Gastroesophageal sphincter (tissue), 4 donors: ENCODE measurements at regions not wholly inside any gene's neighbourhood (a gene's known extent, or its start where the extent isn't known, plus 50 kb on each side); places are given as distances from the start of the nearest gene placed in this dataset.

ENCODE experiments used
- ATAC-seq: fragments of 150-250 bp; one replicate; pipeline ENCODE4 v1.9.1; 2016; ENCODE audit warnings: mild to moderate bottlenecking, moderate library complexity
- H3K27ac ChIP-seq, 4 donors: fragments of 200-600 bp; sonication (generic) in 3 of 4; 1 replicate in 3 of 4; 2 replicates in 1 of 4; pipeline ENCODE4 v1.5.1; 2016 to 2019
- H3K27me3 ChIP-seq: fragments of 200-600 bp; sonication (generic); one replicate; pipeline ENCODE4 v1.5.1; 2019
- H3K36me3 ChIP-seq, 2 donors: fragments of 200-600 bp; sonication (generic); one replicate each; pipeline ENCODE4 v1.5.1; 2019; ENCODE audit warnings: control low read depth in 1 of 2
- H3K4me1 ChIP-seq, 3 donors: fragments of 200-600 bp; sonication (generic); 1 replicate in 2 of 3; 2 replicates in 1 of 3; pipeline ENCODE4 v1.5.1; 2016 to 2019; ENCODE audit warnings: control low read depth in 2 of 3
- H3K4me3 ChIP-seq, 2 donors: fragments of 200-600 bp; sonication (generic); one replicate each; pipeline ENCODE4 v1.5.1; 2019; ENCODE audit warnings: mild to moderate bottlenecking in 1 of 2, moderate library complexity in 1 of 2
- H3K9me3 ChIP-seq, 3 donors: fragments of 200-600 bp; sonication (generic); one replicate each; pipeline ENCODE4 v1.5.1; 2017 to 2019; ENCODE audit warnings: control low read depth in 2 of 3
- CTCF ChIP-seq, 4 experiments: fragments of 200-600 bp in 2 of 4; fragments of 450-650 bp in 2 of 4; sonication (generic) in 1 of 4; IDR thresholded peaks; one replicate each; pipeline ENCODE4 v1.5.1; 2017 to 2019; ENCODE audit warnings: antibody characterized with exemption in 4 of 4, mild to moderate bottlenecking in 2 of 4, moderate library complexity in 2 of 4
- EP300 ChIP-seq: sonication (generic); formaldehyde crosslinking; IDR thresholded peaks from one replicate; pipeline ENCODE4 v1.6.1; 2017; ENCODE audit warnings: antibody characterized with exemption, mild to moderate bottlenecking
- POLR2A ChIP-seq, 2 donors: fragments of 450-650 bp; IDR thresholded peaks; one replicate each; pipeline ENCODE4 v1.6.1; 2017; ENCODE audit warnings: antibody characterized with exemption in 2 of 2, mild to moderate bottlenecking in 2 of 2, moderate library complexity in 1 of 2
- POLR2AphosphoS5 ChIP-seq: sonication (generic); formaldehyde crosslinking; IDR thresholded peaks from one replicate; pipeline ENCODE4 v1.6.1; 2017; ENCODE audit warnings: antibody characterized with exemption
- WGBS, 2 donors: methylation state at CpG; one replicate each; pipeline ENCODE4 v1.1.5; 2018; ENCODE audit warnings: low coverage in 1 of 2; 5-methylcytosine and 5-hydroxymethylcytosine counted together

GRCh38 chr4:42313872-42314271, 83.4 kb upstream of the SHISA3 start:
- H3K27ac ChIP-seq = no peak overlapping the region
- H3K4me3 ChIP-seq = no peak overlapping the region
- ATAC-seq = no peak
- no peaks in the 10 kb centered on the region for H3K4me1 ChIP-seq
- TF ChIP-seq CTCF (IDR thresholded peaks at IDR 0.05) = no peak
- no peak for TF ChIP-seq POLR2A (IDR thresholded peaks at IDR 0.05)
- no peak for TF ChIP-seq EP300
- TF ChIP-seq POLR2AphosphoS5 = no peak
- WGBS, 2 donors = 92 to 98% methylated on average over 2 to 7 of the region's 16 CpGs
- H3K36me3 ChIP-seq = no peaks in the 10 kb centered on the region
- H3K9me3 ChIP-seq = peaks cover 0 to 3% (median 0%) of the 10 kb centered on the region in 3 donors
- H3K27me3 ChIP-seq = peaks cover 10% of the 10 kb centered on the region

GRCh38 chr4:42315231-42315630, 82.1 kb upstream of the SHISA3 start:
- ATAC-seq = no peak
- Histone ChIP-seq H3K4me1 (no peaks in the 10 kb centered on the region), H3K27me3 (peaks cover 10% of the 10 kb centered on the region), H3K36me3 (no peaks in the 10 kb centered on the region), H3K4me3 (no peak overlapping the region), H3K27ac (no peak overlapping the region), H3K9me3 (peaks cover 0 to 3% (median 0%) of the 10 kb centered on the region in 3 donors)
- no peak for TF ChIP-seq POLR2A (IDR thresholded peaks at IDR 0.05)
- TF ChIP-seq POLR2AphosphoS5 = no peak
- TF ChIP-seq EP300 = no peak
- no peak for TF ChIP-seq CTCF (IDR thresholded peaks at IDR 0.05)
- 80 to 90% methylated on average over 2 to 6 of the region's 28 CpGs for WGBS, 2 donors

GRCh38 chr4:42320822-42321388, 76.4 kb upstream of the SHISA3 start:
- peaks cover 0 to 4% (median 0%) of the 10 kb centered on the region in 3 donors for H3K9me3 ChIP-seq
- H3K36me3 ChIP-seq = no peaks in the 10 kb centered on the region
- TF ChIP-seq CTCF (IDR thresholded peaks at IDR 0.05) = no peak
- no peak for TF ChIP-seq EP300
- no peak for TF ChIP-seq POLR2AphosphoS5
- no peak for TF ChIP-seq POLR2A (IDR thresholded peaks at IDR 0.05)
- ATAC-seq = no peak
- H3K27ac ChIP-seq = no peak overlapping the region
- 73 to 83% methylated on average over 5 of the region's 10 CpGs for WGBS, 2 donors
- H3K4me1 ChIP-seq = no peaks in the 10 kb centered on the region
- peaks cover 4% of the 10 kb centered on the region for H3K27me3 ChIP-seq
- no peak overlapping the region for H3K4me3 ChIP-seq

- H3K27ac ChIP-seq = no peak overlapping the region
- peaks cover 0 to 4% (median 0%) of the 10 kb centered on the region in 3 donors for H3K9me3 ChIP-seq
- WGBS, 2 donors = 49 to 55% methylated on average over 4 to 5 of the region's 5 CpGs
- H3K27me3 ChIP-seq = peaks cover 2% of the 10 kb centered on the region
- no peak overlapping the region for H3K4me3 ChIP-seq
- no peak for TF ChIP-seq POLR2A (IDR thresholded peaks at IDR 0.05)
- TF ChIP-seq CTCF (IDR thresholded peaks at IDR 0.05) = no peak
- no peak for TF ChIP-seq EP300
- no peaks in the 10 kb centered on the region for H3K4me1 ChIP-seq
- no peaks in the 10 kb centered on the region for H3K36me3 ChIP-seq
- peak; percentile 51 for ATAC-seq
Observed at GRCh38 chr4:42326040-42326439, 71.2 kb upstream of the SHISA3 start.

GRCh38 chr4:42326524-42326923, 70.8 kb upstream of the SHISA3 start:
- 95 to 100% methylated on average over 2 of the region's 2 CpGs for WGBS, 2 donors
- H3K27ac ChIP-seq = no peak overlapping the region
- ATAC-seq = no peak
- no peaks in the 10 kb centered on the region for H3K36me3 ChIP-seq
- H3K9me3 ChIP-seq = peaks cover 0 to 4% (median 0%) of the 10 kb centered on the region in 3 donors
- no peaks in the 10 kb centered on the region for H3K4me1 ChIP-seq
- H3K27me3 ChIP-seq = no peaks in the 10 kb centered on the region
- H3K4me3 ChIP-seq = no peak overlapping the region
- no peak for TF ChIP-seq POLR2A (IDR thresholded peaks at IDR 0.05)
- no peak for TF ChIP-seq POLR2AphosphoS5
- TF ChIP-seq CTCF (IDR thresholded peaks at IDR 0.05) = no peak
- no peak for TF ChIP-seq EP300
